ENCODE measurements at regions not wholly inside any gene's neighbourhood (a gene's known extent, or its start where the extent isn't known, plus 50 kb on each side); places are given as distances from the start of the nearest gene placed in this dataset.

GRCh38 chr6:137602313-137603197 lies 108.4 kb upstream of the OLIG3 start:
- Histone ChIP-seq H3K36me3 (ENCODE audit: control insufficient read depth in 4 of 4, insufficient read depth in 3 of 4, low read depth in 1 of 4, low read length in 3 of 4) (no peaks in the 10 kb centered on the region), H3K4me3 (ENCODE audit: low read depth in 1 of 3, low read length in 3 of 3) (no peak overlapping the region), H3K9ac (ENCODE audit: low read depth in 1 of 2, low read length in 2 of 2) (no peak overlapping the region), H3K4me1 (ENCODE audit: control insufficient read depth in 4 of 4, insufficient read depth in 4 of 4, low read length in 3 of 4) (no peaks in the 10 kb centered on the region), H3K27me3 (ENCODE audit: control insufficient read depth in 4 of 4, insufficient read depth in 4 of 4, low read length in 3 of 4) (peaks cover 0 to 20% (median 1%) of the 10 kb centered on the region in 4 donors), H3K9me3 (ENCODE audit: control insufficient read depth in 4 of 4, low read length in 3 of 4) (peaks cover 0 to 2% (median 0%) of the 10 kb centered on the region in 4 donors), H3K27ac (ENCODE audit: low read depth in 1 of 2, low read length in 2 of 2) (no peak overlapping the region)
- no peak for DNase-seq (ENCODE audit: low spot score)
- TF ChIP-seq, protein P1, sequence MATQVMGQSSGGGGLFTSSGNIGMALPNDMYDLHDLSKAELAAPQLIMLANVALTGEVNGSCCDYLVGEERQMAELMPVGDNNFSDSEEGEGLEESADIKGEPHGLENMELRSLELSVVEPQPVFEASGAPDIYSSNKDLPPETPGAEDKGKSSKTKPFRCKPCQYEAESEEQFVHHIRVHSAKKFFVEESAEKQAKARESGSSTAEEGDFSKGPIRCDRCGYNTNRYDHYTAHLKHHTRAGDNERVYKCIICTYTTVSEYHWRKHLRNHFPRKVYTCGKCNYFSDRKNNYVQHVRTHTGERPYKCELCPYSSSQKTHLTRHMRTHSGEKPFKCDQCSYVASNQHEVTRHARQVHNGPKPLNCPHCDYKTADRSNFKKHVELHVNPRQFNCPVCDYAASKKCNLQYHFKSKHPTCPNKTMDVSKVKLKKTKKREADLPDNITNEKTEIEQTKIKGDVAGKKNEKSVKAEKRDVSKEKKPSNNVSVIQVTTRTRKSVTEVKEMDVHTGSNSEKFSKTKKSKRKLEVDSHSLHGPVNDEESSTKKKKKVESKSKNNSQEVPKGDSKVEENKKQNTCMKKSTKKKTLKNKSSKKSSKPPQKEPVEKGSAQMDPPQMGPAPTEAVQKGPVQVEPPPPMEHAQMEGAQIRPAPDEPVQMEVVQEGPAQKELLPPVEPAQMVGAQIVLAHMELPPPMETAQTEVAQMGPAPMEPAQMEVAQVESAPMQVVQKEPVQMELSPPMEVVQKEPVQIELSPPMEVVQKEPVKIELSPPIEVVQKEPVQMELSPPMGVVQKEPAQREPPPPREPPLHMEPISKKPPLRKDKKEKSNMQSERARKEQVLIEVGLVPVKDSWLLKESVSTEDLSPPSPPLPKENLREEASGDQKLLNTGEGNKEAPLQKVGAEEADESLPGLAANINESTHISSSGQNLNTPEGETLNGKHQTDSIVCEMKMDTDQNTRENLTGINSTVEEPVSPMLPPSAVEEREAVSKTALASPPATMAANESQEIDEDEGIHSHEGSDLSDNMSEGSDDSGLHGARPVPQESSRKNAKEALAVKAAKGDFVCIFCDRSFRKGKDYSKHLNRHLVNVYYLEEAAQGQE (IDR thresholded peaks at IDR 0.05): no peak
- TF ChIP-seq RXRA (IDR thresholded peaks at IDR 0.05) (no peak), MAX (IDR thresholded peaks at IDR 0.05) (no peak), YY1 (IDR thresholded peaks at IDR 0.05) (no peak), FOXA1 (IDR thresholded peaks at IDR 0.05) (no peak), EGR1 (IDR thresholded peaks at IDR 0.05; ENCODE audit: low read depth in 2 of 2) (no peak)
- WGBS: 62% methylated on average over 9 of the region's 9 CpGs

DNA sequence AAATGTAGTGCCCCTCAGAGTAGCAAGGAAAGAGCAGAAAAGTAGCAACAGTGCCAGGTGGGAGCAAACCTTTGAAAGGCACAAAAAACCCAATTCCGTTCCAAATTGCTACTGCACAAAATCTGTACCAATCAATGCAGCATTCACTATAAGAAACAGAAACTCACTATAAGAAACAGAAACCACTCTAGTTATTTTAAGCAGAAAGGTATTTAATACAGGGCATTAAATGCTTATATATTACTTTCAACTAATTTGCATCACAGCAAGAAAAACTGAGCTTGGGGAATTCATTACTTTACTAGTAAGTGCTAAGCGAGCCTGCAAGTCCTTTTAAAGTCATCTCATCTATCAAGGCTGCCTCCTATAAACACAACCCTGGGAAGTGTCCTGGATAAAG lies 116.5 kb upstream of the OLIG3 start:
- Histone ChIP-seq H3K9ac (ENCODE audit: low read depth in 1 of 2, low read length in 2 of 2) (no peak overlapping the region), H3K9me3 (ENCODE audit: control insufficient read depth in 4 of 4, low read length in 3 of 4) (peaks cover 0 to 17% (median 9%) of the 10 kb centered on the region in 4 donors), H3K4me1 (ENCODE audit: control insufficient read depth in 4 of 4, insufficient read depth in 4 of 4, low read length in 3 of 4) (no peaks in the 10 kb centered on the region), H3K36me3 (ENCODE audit: control insufficient read depth in 4 of 4, insufficient read depth in 3 of 4, low read depth in 1 of 4, low read length in 3 of 4) (no peaks in the 10 kb centered on the region), H3K27me3 (ENCODE audit: control insufficient read depth in 4 of 4, insufficient read depth in 4 of 4, low read length in 3 of 4) (peaks cover 0 to 4% (median 0%) of the 10 kb centered on the region in 4 donors), H3K4me3 (ENCODE audit: low read depth in 1 of 3, low read length in 3 of 3) (no peak overlapping the region), H3K27ac (ENCODE audit: low read depth in 1 of 2, low read length in 2 of 2) (no peak overlapping the region)
- TF ChIP-seq EGR1 (IDR thresholded peaks at IDR 0.05; ENCODE audit: low read depth in 2 of 2): no peak
- no peak for TF ChIP-seq ATF3 (IDR thresholded peaks at IDR 0.05)
- TF ChIP-seq RAD21 (IDR thresholded peaks at IDR 0.05): no peak
- TF ChIP-seq FOXA1 (IDR thresholded peaks at IDR 0.05): no peak
- no peak for TF ChIP-seq TAF1 (conservative IDR thresholded peaks at IDR 0.05)
- no peak for TF ChIP-seq GABPA (IDR thresholded peaks at IDR 0.05 in 1 of 2, conservative IDR thresholded peaks at IDR 0.05 in 1 of 2)
- TF ChIP-seq, protein P1 (IDR thresholded peaks at IDR 0.05): no peak
- TF ChIP-seq RXRA (IDR thresholded peaks at IDR 0.05): no peak
- no peak for DNase-seq (ENCODE audit: low spot score)
- 85% methylated on average over 2 of the region's 2 CpGs for WGBS
